SH-SY5Y (cell line): ENCODE measurements at regions not wholly inside any gene's neighbourhood (a gene's known extent, or its start where the extent isn't known, plus 50 kb on each side); places are given as distances from the start of the nearest gene placed in this dataset.

Source experiments
- GATA2 ChIP-seq: IDR thresholded peaks from 2 replicates; pipeline ENCODE4 v1.6.1; 2011; ENCODE audit warnings: mild to moderate bottlenecking, low read depth, low read length
- GATA3 ChIP-seq: IDR thresholded peaks from 2 replicates; pipeline ENCODE4 v1.6.1; 2011; ENCODE audit warnings: low read depth, mild to moderate bottlenecking, low read length, moderate library complexity

GRCh38 chr4:159043861-159044260, 59.0 kb upstream of the RAPGEF2 start:
- TF ChIP-seq GATA2: no peak
- TF ChIP-seq GATA3: no peak
